Tibial nerve (tissue), 4 donors: ENCODE measurements at regions not wholly inside any gene's neighbourhood (a gene's known extent, or its start where the extent isn't known, plus 50 kb on each side); places are given as distances from the start of the nearest gene placed in this dataset.

Source experiments
- DNase-seq, 2 donors: peaks; one replicate each; pipeline ENCODE4 v3.0.0-alpha.2; 2019; ENCODE audit warnings: low spot score in 2 of 2
- H3K27ac ChIP-seq, 4 donors: fragments of 200-600 bp; sonication (generic) in 3 of 4; one replicate each; pipeline ENCODE4 v1.5.1; 2017 to 2019; ENCODE audit warnings: mild to moderate bottlenecking in 1 of 4
- H3K27me3 ChIP-seq, 2 donors: fragments of 200-600 bp; sonication (generic) in 1 of 2; one replicate each; pipeline versions ENCODE4 v1.5.1 to v1.6.0; 2017 to 2019
- H3K36me3 ChIP-seq, 3 donors: fragments of 200-600 bp; sonication (generic); one replicate each; pipeline ENCODE4 v1.5.1; 2018 to 2019
- H3K4me1 ChIP-seq, 4 donors: fragments of 200-600 bp; sonication (generic) in 3 of 4; one replicate each; pipeline ENCODE4 v1.5.1; 2017 to 2019
- H3K4me3 ChIP-seq, 4 donors: fragments of 200-600 bp; sonication (generic) in 3 of 4; one replicate each; pipeline ENCODE4 v1.5.1; 2017 to 2019; ENCODE audit warnings: mild to moderate bottlenecking in 1 of 4, moderate library complexity in 1 of 4
- H3K9me3 ChIP-seq, 4 donors: fragments of 200-600 bp; sonication (generic) in 3 of 4; one replicate each; pipeline ENCODE4 v1.5.1; 2017 to 2019
- CTCF ChIP-seq, 5 experiments: fragments of 200-600 bp in 3 of 5; fragments of 450-650 bp in 2 of 5; sonication (generic) in 3 of 5; IDR thresholded peaks; one replicate each; pipeline ENCODE4 v1.5.1; 2016 to 2019; ENCODE audit warnings: antibody characterized with exemption in 5 of 5, mild to moderate bottlenecking in 3 of 5, moderate library complexity in 2 of 5
- EP300 ChIP-seq, 2 donors: sonication (generic); formaldehyde crosslinking; IDR thresholded peaks; one replicate each; pipeline ENCODE4 v1.6.1; 2017; ENCODE audit warnings: antibody characterized with exemption in 2 of 2, mild to moderate bottlenecking in 1 of 2
- POLR2A ChIP-seq, 2 donors: fragments of 450-650 bp; IDR thresholded peaks; one replicate each; pipeline ENCODE4 v1.6.1; 2017; ENCODE audit warnings: antibody characterized with exemption in 2 of 2, mild to moderate bottlenecking in 2 of 2, moderate library complexity in 2 of 2
- WGBS, 2 donors: methylation state at CpG; one replicate each; pipeline ENCODE4 v1.1.5; 2018; 5-methylcytosine and 5-hydroxymethylcytosine counted together

- no peak for DNase-seq
- WGBS, 2 donors: 83 to 86% methylated on average over 5 of the region's 5 CpGs
- no peaks in the 10 kb centered on the region for H3K36me3 ChIP-seq
These were observed 350.4 kb downstream of the DDX10 start for GRCh38 chr11:109015283-109015682.

DNA sequence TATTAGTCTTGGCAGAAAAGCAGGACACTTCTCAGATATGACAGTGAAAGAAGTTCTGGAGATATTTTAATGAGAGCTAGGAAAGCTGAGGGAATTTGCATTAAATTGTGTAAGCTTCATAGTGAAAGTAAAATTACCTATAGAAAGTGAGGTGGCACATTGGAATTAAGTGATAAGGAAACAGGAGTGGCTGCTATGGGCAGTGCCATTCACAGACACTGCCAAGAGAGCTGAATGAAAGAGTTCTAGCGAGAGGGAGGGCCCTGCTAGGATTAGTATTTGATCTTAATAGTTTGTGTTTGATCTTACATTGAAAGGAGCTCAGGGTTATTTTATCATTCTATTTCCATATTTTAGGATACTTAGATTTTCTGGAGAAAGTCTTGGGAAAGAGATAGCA is 351.9 kb downstream of the DDX10 start:
- TF ChIP-seq POLR2A (IDR thresholded peaks at IDR 0.05) (no peak), CTCF (IDR thresholded peaks at IDR 0.05) (no peak), EP300 (IDR thresholded peaks at IDR 0.05) (no peak)
- WGBS, 2 donors: 83% methylated on average over 1 of the region's 1 CpG
- no peaks in the 10 kb centered on the region for H3K27me3 ChIP-seq
- H3K36me3 ChIP-seq: no peaks in the 10 kb centered on the region
- DNase-seq: no peak
- H3K4me3 ChIP-seq: no peak overlapping the region
- H3K27ac ChIP-seq: no peak overlapping the region
- H3K4me1 ChIP-seq: no peaks in the 10 kb centered on the region
- no peaks in the 10 kb centered on the region for H3K9me3 ChIP-seq

More at GRCh38 chr11:109015283-109015682, 350.4 kb downstream of the DDX10 start:
- no peak overlapping the region for H3K27ac ChIP-seq
- TF ChIP-seq POLR2A (IDR thresholded peaks at IDR 0.05) (no peak), EP300 (IDR thresholded peaks at IDR 0.05) (no peak), CTCF (IDR thresholded peaks at IDR 0.05) (no peak)
- H3K27me3 ChIP-seq: no peaks in the 10 kb centered on the region
- H3K4me1 ChIP-seq: no peaks in the 10 kb centered on the region
- no peaks in the 10 kb centered on the region for H3K9me3 ChIP-seq
- H3K4me3 ChIP-seq: no peak overlapping the region

GRCh38 chr11:109017489-109017888 is 352.6 kb downstream of the DDX10 start:
- 83 to 88% methylated on average over 6 of the region's 6 CpGs for WGBS, 2 donors
- no peak for DNase-seq

DNA sequence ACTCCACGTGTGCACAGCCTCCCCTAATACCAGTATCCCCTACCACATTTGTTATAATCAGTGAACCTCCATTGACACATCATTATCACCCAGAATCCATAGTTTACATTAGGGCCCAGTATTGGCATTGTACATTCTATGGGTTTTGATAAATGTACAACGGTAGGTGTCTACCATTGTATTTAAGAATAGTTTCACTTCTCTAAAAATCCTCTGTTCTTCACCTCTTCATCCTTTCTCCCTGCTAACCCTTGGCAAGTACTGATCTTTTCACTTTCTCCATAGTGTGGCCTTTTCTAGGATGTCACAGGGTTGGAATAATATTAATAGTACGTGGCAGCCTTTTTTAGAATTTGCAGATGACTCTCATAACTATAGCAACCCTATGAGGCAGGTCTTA is 353.8 kb downstream of the DDX10 start:
- 79 to 82% methylated on average over 3 of the region's 3 CpGs for WGBS, 2 donors
- no peak overlapping the region for H3K4me3 ChIP-seq
- no peak for TF ChIP-seq POLR2A (IDR thresholded peaks at IDR 0.05)
- TF ChIP-seq CTCF (IDR thresholded peaks at IDR 0.05): no peak
- no peak for TF ChIP-seq EP300 (IDR thresholded peaks at IDR 0.05)
- no peak for DNase-seq
- no peaks in the 10 kb centered on the region for H3K4me1 ChIP-seq
- peaks cover 0 to 2% (median 0%) of the 10 kb centered on the region in 4 donors for H3K9me3 ChIP-seq
- no peaks in the 10 kb centered on the region for H3K36me3 ChIP-seq
- H3K27me3 ChIP-seq: no peaks in the 10 kb centered on the region
- H3K27ac ChIP-seq: no peak overlapping the region

More at GRCh38 chr11:109017489-109017888, 352.6 kb downstream of the DDX10 start:
- Histone ChIP-seq H3K4me1 (no peaks in the 10 kb centered on the region), H3K4me3 (no peak overlapping the region), H3K27ac (no peak overlapping the region), H3K9me3 (no peaks in the 10 kb centered on the region), H3K36me3 (no peaks in the 10 kb centered on the region), H3K27me3 (no peaks in the 10 kb centered on the region)
- no peak for TF ChIP-seq POLR2A (IDR thresholded peaks at IDR 0.05)
- no peak for TF ChIP-seq EP300 (IDR thresholded peaks at IDR 0.05)
- no peak for TF ChIP-seq CTCF (IDR thresholded peaks at IDR 0.05)

DNA sequence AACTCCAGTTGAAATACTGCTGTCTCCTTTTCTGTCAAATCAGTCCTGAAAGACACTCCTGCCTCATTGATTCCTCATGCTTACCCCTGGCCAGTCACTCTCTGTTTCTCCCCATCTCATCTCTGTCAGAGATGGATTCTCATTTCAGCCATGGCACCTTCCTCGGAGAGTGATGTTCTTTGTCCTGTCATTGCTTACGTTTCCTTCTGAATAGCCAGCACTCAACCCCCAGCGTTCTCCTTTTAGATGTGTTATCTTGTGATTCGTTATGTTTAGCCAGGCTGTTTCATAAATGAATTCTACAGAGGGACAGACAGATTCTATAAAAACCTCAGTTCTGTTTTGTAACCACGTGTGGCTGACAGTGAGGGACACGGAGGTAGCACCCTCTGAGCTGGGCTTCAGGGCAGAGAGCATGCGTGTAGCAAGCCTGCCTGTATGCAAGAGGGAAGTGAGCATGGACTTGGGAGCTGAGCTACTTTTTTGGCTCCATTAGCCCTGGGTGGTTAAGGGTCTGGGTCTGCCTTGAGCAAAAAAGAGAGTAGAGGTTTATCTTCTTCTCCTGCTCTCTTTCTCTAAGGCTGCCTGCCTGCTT is 354.6 kb downstream of the DDX10 start:
- H3K4me1 ChIP-seq: no peaks in the 10 kb centered on the region
- no peak overlapping the region for H3K4me3 ChIP-seq
- no peaks in the 10 kb centered on the region for H3K36me3 ChIP-seq
- no peak overlapping the region for H3K27ac ChIP-seq
- WGBS, 2 donors: 84 to 89% methylated on average over 7 of the region's 7 CpGs
- H3K27me3 ChIP-seq: no peaks in the 10 kb centered on the region
- TF ChIP-seq POLR2A (IDR thresholded peaks at IDR 0.05): no peak
- TF ChIP-seq EP300 (IDR thresholded peaks at IDR 0.05): no peak
- TF ChIP-seq CTCF (IDR thresholded peaks at IDR 0.05): no peak
- no peak for DNase-seq
- H3K9me3 ChIP-seq: peaks cover 0 to 10% (median 0%) of the 10 kb centered on the region in 4 donors
